Dedifferentiated amniotic fluid mesenchymal stem cell (primary cell): ENCODE measurements at regions not wholly inside any gene's neighbourhood (a gene's known extent, or its start where the extent isn't known, plus 50 kb on each side); places are given as distances from the start of the nearest gene placed in this dataset.
A peak's percentile ranks its signal among the peaks of the same experiment; 100 is the strongest.
"Not testable (repeated sequence)": the region's sequence is repeated elsewhere in the genome, so short reads cannot be mapped to it uniquely, and the experiment has no call there.

Source experiments
- DNase-seq: peaks from one replicate; pipeline ENCODE4 v3.0.0-alpha.2; 2016; ENCODE audit errors: extremely low spot score

DNA sequence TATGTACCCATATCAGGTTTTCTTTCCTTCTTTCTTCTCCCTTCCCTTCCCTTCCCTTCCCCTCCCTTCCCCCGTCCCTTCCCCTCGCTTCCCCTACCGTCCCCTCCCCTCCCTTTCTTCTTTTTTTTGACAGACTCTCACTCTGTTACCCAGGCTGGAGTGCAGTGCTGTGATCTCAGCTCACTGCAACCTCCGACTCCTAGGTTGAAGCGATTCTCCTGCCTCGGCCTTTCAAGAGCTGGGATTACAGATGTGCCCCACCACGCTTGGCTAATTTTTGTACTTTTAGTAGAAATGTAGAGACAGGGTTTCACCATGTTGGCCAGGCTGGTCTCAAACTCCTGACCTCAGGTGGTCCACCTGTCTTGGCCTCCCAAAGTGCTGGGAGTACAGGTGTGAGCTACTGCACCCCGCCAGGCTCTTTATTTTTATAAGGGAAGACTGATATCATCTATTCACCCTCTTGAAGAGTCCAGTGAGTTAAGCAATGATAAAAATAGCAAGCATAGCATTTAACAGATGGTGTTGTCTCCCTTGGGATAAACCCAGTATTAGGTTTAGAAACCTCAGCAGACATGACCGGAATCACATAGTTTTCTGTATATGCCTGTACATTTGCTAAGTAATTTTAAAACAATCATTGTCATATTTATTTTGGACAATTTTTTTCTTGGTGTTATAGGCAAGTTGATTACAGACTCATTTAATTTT is 888.4 kb downstream of the TRIB2 start:
- no peak for DNase-seq

DNA sequence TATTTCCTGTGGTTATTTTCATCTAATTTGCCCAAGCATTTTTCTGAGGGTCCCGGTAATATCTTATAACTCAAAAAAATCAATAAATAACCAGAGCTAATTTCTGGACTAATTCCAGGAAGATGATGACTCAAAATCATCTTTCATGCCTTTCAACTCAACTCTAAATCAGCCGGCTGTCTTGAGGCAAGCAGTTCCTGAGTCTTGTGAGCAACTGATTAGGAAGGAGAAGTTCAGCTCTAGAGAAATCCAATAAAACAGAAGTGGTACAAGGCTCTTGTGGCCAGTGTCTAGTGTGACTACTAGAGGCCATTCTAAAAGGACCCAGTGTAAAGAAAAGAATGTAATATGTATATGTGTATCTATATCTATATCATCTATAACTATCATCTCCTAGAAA is 890.4 kb downstream of the TRIB2 start:
- no peak for DNase-seq

DNA sequence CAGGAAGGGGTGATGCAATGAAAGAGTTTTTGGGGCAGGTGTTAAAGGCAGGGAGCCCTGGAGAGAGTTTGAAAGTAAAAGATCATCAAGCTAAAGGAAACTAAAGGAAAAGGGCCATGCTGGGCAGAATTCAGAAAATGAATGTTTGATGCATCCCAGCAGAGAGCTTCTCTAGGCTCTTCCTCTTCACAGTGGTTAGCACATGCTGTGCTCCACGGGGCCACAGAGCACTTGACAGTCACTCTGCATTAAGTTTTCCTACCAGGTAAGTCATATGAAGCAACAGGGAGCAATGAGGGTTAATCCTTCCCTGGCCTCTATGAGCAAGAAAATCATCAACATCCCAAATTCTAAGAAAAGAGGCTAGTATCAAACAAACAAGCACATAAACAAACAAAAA is 895.2 kb downstream of the TRIB2 start:
- DNase-seq = no peak

- DNase-seq = no peak
These were observed 899.3 kb downstream of the TRIB2 start for GRCh38 chr2:13616059-13616458.

DNA sequence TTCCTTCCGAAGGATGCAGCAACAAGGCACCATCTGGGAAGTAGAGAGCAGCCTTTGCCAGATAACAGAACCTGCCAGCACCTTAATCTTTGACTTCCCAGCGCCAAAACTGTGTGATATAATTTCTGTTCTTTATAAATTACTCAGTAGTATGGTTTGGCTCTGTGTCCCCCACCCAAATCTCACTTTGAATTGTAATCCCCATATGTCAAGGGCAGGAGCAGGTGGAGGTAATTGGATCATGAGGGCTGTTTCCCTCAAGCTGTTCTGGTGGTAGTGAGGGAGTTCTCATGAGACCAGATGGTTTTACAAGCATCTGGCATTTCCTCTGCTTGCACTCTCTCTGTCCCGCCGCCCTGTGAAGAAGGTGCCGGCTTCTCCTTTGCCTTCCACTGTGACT is 899.9 kb downstream of the TRIB2 start:
- no peak for DNase-seq

- DNase-seq = no peak
These were observed 911.4 kb downstream of the TRIB2 start for GRCh38 chr2:13628122-13628521.

DNA sequence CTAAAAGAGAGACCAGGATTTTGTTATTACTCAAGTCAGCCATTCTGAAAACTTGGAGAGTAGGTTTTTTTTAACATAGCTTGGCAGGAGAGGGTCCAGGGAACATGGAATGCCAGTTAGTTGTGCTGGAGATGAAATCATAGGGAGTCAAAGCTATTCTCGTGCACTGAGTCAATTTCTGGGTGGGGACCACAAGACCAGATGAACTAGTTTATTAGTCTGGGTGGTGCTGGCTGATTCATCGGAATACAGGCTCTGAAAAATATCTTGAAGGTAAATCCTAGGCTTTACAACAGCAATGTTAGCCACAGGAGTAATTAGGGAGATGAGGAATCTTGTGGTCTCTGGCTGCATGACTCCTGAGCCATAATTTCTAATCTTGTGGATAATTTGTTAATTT is 921.4 kb downstream of the TRIB2 start:
- DNase-seq = peak; percentile 27

DNA sequence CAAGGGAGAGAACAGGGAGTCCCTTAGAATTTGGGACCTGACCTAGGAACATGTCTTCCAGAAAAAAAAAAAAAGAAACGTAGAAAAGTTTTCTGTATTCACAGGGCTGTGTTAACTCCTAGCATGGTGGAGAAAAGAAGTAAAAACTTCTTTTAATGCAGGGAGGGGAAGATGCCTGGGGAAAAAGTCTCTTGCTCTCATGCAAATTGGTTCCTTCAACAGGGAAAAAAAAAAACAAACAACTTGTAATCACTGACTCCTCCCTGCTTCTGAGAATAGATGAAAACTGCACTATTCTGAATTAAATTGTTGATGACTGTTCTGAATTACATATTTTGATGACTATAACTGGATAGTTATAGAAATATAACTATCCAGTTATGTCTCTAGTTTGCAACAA is 933.2 kb downstream of the TRIB2 start:
- DNase-seq = no peak

- no peak for DNase-seq
These were observed 933.9 kb downstream of the TRIB2 start for GRCh38 chr2:13650586-13651180.

GRCh38 chr2:13651684-13652131 is 935.0 kb downstream of the TRIB2 start:
- no peak for DNase-seq

- DNase-seq = no peak
These were observed 936.0 kb downstream of the TRIB2 start for GRCh38 chr2:13652531-13653313.

- no peak for DNase-seq
These were observed 937.7 kb downstream of the TRIB2 start for GRCh38 chr2:13654416-13654815.

- DNase-seq = no peak
These were observed 943.5 kb downstream of the TRIB2 start for GRCh38 chr2:13660231-13660630.

DNA sequence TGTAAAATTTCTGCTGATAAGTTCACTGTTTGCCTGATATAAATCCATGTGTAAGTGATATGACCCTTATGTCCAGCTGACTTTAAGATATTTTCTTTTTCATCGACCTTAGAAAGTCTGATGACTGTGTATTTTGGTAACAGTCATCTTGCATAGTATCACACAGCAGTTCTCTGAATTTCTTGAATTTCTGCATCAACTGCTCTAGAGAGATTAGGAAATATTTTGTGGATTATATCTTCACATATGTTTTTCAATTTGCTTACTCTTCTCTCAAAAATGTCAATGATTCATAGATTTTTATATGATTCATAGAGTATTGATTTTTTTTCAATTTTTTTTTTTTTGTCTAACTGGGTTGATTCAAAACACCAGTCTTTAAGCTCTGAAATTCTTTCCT is 945.3 kb downstream of the TRIB2 start:
- no peak for DNase-seq

GRCh38 chr2:13666582-13667414 is 950.1 kb downstream of the TRIB2 start:
- DNase-seq = no peak

GRCh38 chr2:13667415-13667757 is 950.6 kb downstream of the TRIB2 start:
- DNase-seq = no peak

- DNase-seq = no peak
These were observed 952.9 kb downstream of the TRIB2 start for GRCh38 chr2:13669607-13670006.

DNA sequence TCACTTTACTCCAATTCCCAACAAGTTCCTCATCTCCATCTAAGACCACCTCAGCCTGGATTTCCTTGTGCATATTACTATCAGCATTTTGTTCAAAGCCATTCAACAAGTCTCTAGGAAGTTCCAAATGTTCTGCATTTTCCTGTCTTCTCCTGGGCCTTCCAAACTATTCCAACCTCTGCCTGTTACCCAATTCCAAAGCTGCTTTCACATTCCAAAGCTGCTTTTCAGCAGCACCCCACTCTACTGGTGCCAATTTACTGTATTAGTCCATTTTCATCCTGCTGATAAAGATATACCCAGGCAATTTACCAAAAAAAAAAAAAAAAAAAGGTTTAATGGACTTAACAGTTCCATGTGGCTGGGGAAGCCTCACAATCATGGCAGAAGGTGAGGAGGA is 957.1 kb downstream of the TRIB2 start:
- not testable (repeated sequence) for DNase-seq

- peak; percentile 76 for DNase-seq
These were observed 956.2 kb upstream of the LRATD1 start for GRCh38 chr2:13676269-13676668.

DNA sequence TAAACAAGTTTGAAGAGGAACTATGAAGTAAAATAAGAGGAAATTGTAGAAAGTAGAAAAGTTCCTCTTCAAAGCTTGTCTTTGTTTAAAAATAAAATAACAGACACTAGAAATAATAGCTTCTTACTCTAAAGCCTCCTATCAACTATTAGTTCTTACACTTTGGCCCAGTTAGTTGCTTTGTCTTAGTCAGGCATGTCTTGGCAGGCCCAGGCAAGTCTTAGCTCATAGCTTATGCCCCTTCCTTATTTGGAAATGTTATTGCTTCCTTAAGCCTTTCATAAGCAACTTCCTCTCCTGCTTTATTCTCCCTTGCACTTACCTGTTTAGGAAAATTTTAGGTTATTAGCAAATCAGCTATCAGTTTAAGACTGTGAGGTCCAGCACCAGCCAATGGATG is 950.6 kb upstream of the LRATD1 start:
- DNase-seq = peak; percentile 17

DNA sequence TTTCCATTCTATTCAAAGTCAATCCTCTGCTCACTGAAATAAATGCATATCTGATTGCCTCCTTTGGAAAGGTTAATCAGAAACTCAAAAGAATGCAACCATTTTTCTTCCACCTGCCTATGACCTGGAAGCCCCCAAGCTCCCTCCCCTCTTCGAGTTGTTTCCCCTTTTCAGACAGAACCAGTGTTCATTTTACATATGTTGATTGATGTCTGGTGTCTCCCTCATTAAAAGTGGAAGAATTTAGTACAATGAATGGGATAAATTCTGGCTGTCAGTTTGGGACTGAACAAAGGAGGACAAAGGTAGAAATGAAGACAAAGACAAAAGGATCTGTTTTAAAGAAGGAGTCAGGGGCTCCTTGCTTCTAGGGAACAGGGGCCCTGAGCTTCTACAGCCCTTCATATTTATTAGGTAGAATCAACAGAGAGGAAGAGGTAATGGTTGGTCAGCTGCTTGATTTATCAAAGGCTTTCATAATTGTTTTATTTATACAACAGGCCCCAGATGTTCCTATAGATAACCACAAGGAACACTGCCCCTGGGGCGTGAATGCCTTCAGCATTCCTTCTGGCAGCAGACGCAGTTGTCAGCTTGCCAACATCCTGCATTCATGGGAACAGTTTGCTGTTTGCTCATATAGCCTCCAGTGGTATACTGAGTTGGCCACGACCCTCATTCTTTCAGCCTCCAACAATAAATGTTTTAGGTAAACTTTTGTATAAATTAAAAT is 949.8 kb upstream of the LRATD1 start:
- DNase-seq = peak; percentile 91
